Retinal pigment epithelial cell (primary cell): ENCODE measurements at regions not wholly inside any gene's neighbourhood (a gene's known extent, or its start where the extent isn't known, plus 50 kb on each side); places are given as distances from the start of the nearest gene placed in this dataset.

ENCODE experiments used
- DNase-seq: peaks from one replicate; pipeline ENCODE4 v3.0.0-alpha.2; 2010; ENCODE audit warnings: low read depth
- H3K4me3 ChIP-seq: 2 replicates; pipeline ENCODE4 v1.5.1; 2011; ENCODE audit warnings: mild to moderate bottlenecking, low read length, control low read depth, moderate library complexity
- TF ChIP-seq, protein P1 (sequence below): conservative IDR thresholded peaks from 2 replicates; pipeline ENCODE4 v1.5.1; 2011; ENCODE audit warnings: low read depth, low read length, control low read depth, inconsistent platforms

DNA sequence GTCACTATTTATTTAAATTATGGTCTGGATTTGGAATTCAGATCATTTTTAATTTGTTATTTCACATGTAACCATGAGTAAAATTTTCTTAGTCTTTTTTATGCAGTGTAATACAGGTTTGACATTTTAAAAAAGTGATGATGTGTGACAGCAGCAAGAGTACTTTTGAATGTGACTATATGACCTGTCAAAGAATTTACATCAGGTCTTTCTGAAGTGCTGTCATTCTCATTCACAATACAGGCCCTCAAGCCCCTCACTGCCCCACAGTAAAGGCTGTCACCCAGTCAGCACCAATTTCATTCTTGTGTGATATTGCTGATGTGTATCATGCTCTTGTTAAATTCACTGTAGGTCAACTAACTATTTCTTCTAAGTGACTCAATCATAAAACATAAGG, 364.2 kb downstream of the NUP35 start:
- TF ChIP-seq, protein P1, sequence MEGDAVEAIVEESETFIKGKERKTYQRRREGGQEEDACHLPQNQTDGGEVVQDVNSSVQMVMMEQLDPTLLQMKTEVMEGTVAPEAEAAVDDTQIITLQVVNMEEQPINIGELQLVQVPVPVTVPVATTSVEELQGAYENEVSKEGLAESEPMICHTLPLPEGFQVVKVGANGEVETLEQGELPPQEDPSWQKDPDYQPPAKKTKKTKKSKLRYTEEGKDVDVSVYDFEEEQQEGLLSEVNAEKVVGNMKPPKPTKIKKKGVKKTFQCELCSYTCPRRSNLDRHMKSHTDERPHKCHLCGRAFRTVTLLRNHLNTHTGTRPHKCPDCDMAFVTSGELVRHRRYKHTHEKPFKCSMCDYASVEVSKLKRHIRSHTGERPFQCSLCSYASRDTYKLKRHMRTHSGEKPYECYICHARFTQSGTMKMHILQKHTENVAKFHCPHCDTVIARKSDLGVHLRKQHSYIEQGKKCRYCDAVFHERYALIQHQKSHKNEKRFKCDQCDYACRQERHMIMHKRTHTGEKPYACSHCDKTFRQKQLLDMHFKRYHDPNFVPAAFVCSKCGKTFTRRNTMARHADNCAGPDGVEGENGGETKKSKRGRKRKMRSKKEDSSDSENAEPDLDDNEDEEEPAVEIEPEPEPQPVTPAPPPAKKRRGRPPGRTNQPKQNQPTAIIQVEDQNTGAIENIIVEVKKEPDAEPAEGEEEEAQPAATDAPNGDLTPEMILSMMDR: no peak
- no peak overlapping the region for H3K4me3 ChIP-seq
- DNase-seq: no peak

DNA sequence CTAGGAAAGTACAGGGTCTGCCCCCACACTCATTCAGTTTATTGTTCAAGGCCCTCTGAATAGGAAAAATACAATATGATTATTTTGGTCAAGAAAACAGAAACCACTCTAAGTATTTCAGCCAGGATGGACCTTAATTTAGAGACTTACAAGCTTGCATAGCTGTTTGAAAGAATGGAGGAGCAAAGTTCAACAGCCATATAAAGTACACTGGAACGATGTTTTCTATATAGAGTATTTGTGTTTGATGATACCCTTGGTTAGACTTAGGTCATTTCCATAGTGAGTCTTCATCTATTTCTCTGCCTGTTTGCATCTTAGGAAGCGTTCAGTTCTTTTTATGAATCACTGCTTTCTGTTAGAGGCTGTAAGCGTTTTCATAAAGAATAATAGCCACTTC, 366.2 kb downstream of the NUP35 start:
- no peak overlapping the region for H3K4me3 ChIP-seq
- TF ChIP-seq, protein P1: no peak
- no peak for DNase-seq

DNA sequence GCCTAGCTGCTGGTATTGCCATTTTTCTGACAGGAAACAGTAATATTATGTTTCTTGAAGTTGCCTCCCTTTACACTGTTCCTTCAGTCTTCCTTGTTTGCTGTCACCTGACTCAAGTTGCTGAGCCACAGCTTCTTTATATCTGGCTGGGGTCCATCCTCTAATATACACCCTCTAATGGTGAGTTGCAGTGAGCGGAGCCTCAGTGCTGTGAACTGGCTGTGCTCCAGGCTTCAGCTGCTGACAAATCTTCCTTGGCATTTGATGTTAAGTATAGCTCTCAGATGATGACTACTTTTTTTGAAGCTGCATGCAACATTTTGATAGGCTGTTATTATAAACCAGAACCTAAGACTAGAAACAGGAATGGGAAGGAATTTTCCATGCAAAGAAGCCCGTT, 366.7 kb downstream of the NUP35 start:
- no peak overlapping the region for H3K4me3 ChIP-seq

DNA sequence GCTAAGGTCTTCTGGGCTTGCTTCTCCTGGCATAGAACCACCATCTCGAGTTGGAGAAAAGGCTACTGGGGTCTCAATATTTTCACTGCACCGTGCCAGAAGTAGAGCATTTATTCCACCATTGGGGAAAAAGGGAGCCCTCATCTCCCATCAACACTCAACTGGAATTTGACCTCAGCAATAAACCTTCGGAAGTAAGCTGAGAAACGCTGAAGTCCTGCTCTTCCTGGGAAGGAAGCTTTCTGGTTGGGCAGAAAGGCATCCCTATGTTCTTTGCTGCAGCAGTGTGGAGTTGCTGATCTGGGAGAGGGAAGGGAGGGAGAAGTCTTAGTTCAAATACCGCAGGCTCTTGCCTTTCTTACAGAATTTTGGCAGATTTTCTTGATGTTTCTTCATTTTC, 368.8 kb downstream of the NUP35 start:
- H3K4me3 ChIP-seq: no peak overlapping the region
- TF ChIP-seq, protein P1: no peak
- DNase-seq: no peak

More for the DNA sequence above, 366.7 kb downstream of the NUP35 start:
- TF ChIP-seq, protein P1: peak; percentile 38
- DNase-seq: peak; percentile 94

DNA sequence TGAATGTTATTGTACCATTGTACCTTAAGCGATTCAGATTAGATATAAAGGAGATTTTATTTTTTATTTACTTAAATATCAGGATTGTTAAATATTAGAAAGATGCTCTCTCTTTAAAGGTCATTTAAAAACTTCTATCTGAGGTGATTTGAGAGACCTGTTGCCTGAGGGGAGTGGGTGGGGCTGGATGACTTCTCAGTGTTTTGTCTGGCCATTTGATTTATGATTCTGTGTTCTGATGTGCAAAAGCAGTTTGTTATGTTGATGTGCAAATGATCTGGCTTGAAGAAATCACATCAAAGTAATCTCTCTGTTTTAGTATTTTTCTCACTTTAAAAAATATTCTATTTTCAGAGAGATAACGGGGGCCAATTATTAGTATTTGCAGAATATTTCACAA, 370.8 kb downstream of the NUP35 start:
- no peak overlapping the region for H3K4me3 ChIP-seq
- DNase-seq: no peak
- TF ChIP-seq, protein P1: no peak

DNA sequence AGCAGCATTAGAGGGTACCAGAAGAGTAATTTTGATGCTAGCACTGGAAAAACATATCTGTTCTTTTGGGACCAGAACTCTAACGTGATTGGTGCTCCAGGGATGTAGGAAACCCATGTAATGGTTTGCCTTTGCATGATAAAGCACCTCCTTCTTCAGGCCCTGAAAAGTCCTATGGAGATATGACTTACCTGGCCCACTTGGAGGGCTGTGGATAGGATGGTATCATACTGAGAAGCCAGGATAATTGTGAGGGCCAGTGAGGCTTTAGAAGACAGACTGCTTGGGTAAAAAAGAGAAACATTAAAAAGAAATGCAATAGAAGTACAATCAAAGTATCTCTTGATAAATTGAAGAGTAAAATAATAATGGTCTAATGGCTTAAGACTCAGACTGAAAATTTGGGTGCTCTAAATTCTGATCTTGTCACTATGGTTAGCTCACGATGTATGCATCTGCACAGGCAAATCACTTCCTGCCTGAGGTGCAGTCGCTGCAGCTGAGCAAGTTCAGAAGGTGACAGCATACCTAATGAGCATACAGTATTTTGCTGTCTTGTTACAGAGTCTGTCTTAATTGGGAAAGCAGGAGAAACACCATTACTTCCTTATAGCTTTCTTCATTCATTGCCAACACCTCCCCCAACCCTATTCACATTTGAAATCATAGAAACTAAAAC, 371.5 kb downstream of the NUP35 start:
- TF ChIP-seq, protein P1: no peak
- DNase-seq: no peak
- H3K4me3 ChIP-seq: no peak overlapping the region

DNA sequence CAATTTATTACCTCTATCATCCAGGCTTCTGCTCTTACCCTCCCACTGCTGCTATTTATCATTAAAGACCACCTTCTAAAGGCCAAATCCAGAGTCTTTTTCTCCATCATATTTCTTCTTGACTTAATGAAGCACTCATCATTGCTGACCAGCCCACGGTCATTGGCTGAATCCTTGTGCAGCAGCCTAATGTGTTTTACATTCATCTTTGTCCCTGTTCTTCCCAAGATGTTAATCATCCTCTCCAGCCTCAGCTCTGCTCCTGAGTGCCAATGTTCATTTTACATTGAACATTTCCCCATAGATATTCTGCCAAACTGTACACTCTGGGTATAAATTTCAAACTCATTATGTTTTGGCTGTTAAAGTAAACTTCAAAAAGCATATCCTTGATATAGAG, 373.6 kb downstream of the NUP35 start:
- TF ChIP-seq, protein P1: no peak
- DNase-seq: no peak
- no peak overlapping the region for H3K4me3 ChIP-seq
